A549 (cell line): ENCODE measurements at regions not wholly inside any gene's neighbourhood (a gene's known extent, or its start where the extent isn't known, plus 50 kb on each side); places are given as distances from the start of the nearest gene placed in this dataset.

Experiments
- CEBPB ChIP-seq, 2 experiments: fragments of >200 bp in 1 of 2; sonication (Bioruptor Twin) in 1 of 2; formaldehyde crosslinking in 1 of 2; IDR thresholded peaks; 2 replicates each; pipeline ENCODE4 v1.6.1; 2012 to 2016
- EP300 ChIP-seq, 2 experiments: fragments of >200 bp; sonication (Bioruptor Twin); formaldehyde crosslinking; IDR thresholded peaks; 2 replicates in 1 of 2; 3 replicates in 1 of 2; pipeline ENCODE4 v1.6.1; 2016 to 2017
- TF ChIP-seq, protein P1 (sequence below): fragments of >200 bp; sonication (Bioruptor Twin); formaldehyde crosslinking; IDR thresholded peaks from 3 replicates; pipeline ENCODE4 v1.6.1; 2016

DNA sequence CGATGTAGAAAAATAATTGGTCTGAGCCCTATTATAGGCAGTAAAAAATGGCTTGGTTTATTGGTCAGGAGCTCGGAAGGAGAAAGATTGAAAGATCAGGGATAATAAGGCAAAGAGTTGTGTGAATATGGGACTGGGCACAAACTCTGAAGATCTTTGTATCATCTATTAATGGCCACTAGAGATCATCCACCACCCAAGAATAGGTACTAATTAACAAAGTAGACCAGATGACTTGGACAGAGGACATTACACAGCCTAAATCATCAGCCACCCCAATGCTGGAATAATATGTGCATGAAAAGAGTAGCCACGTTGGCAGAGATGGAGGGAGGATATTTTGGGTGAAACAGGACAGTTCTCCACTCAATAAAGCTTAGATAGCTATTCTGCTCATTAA is 364.1 kb downstream of the EFNA5 start:
- TF ChIP-seq, protein P1, sequence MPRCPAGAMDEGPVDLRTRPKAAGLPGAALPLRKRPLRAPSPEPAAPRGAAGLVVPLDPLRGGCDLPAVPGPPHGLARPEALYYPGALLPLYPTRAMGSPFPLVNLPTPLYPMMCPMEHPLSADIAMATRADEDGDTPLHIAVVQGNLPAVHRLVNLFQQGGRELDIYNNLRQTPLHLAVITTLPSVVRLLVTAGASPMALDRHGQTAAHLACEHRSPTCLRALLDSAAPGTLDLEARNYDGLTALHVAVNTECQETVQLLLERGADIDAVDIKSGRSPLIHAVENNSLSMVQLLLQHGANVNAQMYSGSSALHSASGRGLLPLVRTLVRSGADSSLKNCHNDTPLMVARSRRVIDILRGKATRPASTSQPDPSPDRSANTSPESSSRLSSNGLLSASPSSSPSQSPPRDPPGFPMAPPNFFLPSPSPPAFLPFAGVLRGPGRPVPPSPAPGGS = no peak
- TF ChIP-seq EP300 (IDR thresholded peaks at IDR 0.05) (no peak), CEBPB (IDR thresholded peaks at IDR 0.05) (no peak)
